ENCODE measurements at regions not wholly inside any gene's neighbourhood (a gene's known extent, or its start where the extent isn't known, plus 50 kb on each side); places are given as distances from the start of the nearest gene placed in this dataset.

GRCh38 chr5:29983528-29984155 lies 1209.8 kb upstream of the CDH6 start:
- no peak for TF ChIP-seq CTCF (IDR thresholded peaks at IDR 0.05)
- no peak for TF ChIP-seq POLR2A (IDR thresholded peaks at IDR 0.05)
